GM12878 (cell line): ENCODE measurements at regions not wholly inside any gene's neighbourhood (a gene's known extent, or its start where the extent isn't known, plus 50 kb on each side); places are given as distances from the start of the nearest gene placed in this dataset.
A peak's percentile ranks its signal among the peaks of the same experiment; 100 is the strongest.

Source experiments
- CUX1 ChIP-seq: IDR thresholded peaks from 2 replicates; pipeline ENCODE4 v1.6.1; 2012; ENCODE audit warnings: improper control_type of control experiment, low read depth, low read length; ENCODE audit not compliant: insufficient replicate concordance
- E2F4 ChIP-seq: IDR thresholded peaks from 2 replicates; pipeline ENCODE4 v1.6.1; 2012; ENCODE audit warnings: low read depth, low read length, improper control_type of control experiment
- GATAD2B ChIP-seq: fragments of 450-650 bp; conservative IDR thresholded peaks from 2 replicates; pipeline ENCODE4 v1.6.1; 2017; ENCODE audit warnings: low read depth, mild to moderate bottlenecking, moderate library complexity
- MLLT1 ChIP-seq: fragments of 450-650 bp; IDR thresholded peaks from 2 replicates; pipeline ENCODE4 v1.6.1; 2016; ENCODE audit warnings: mild to moderate bottlenecking
- MTA2 ChIP-seq: fragments of 450-650 bp; IDR thresholded peaks from 2 replicates; pipeline ENCODE4 v1.6.1; 2016; ENCODE audit warnings: low read depth, mild to moderate bottlenecking, moderate library complexity
- POLR2A ChIP-seq: IDR thresholded peaks from 2 replicates; pipeline ENCODE4 v1.6.1; 2011; ENCODE audit warnings: low read depth, mild to moderate bottlenecking, low read length
- SMARCA5 ChIP-seq: fragments of 450-650 bp; IDR thresholded peaks from 2 replicates; pipeline ENCODE4 v1.6.1; 2017; ENCODE audit warnings: mild to moderate bottlenecking
- STAT3 ChIP-seq: IDR thresholded peaks from 2 replicates; pipeline ENCODE4 v1.6.1; 2011; ENCODE audit warnings: low read depth, low read length, improper control_type of control experiment
- TCF12 ChIP-seq: IDR thresholded peaks from 2 replicates; pipeline ENCODE4 v1.6.1; 2011; ENCODE audit warnings: low read depth, mild to moderate bottlenecking, low read length
- USF2 ChIP-seq: IDR thresholded peaks from 2 replicates; pipeline ENCODE4 v1.6.1; 2011; ENCODE audit warnings: low read depth, low read length, improper control_type of control experiment, borderline replicate concordance
- WRNIP1 ChIP-seq: IDR thresholded peaks from 2 replicates; pipeline ENCODE4 v1.6.1; 2011; ENCODE audit warnings: low read depth, low read length, improper control_type of control experiment, borderline replicate concordance
- ZBED1 ChIP-seq: IDR thresholded peaks from 2 replicates; pipeline ENCODE4 v1.6.1; 2016; ENCODE audit warnings: borderline replicate concordance
- TF ChIP-seq, protein P1 (sequence below): IDR thresholded peaks from 2 replicates; pipeline ENCODE4 v1.6.1; 2011; ENCODE audit warnings: borderline replicate concordance, low read depth, mild to moderate bottlenecking, moderate library complexity, mixed read lengths, low read length; ENCODE audit not compliant: insufficient read depth; ENCODE audit errors: extremely low read length
- TF ChIP-seq, protein P2 (sequence below): fragments of 450-650 bp; IDR thresholded peaks from 2 replicates; pipeline ENCODE4 v1.6.1; 2017; ENCODE audit warnings: borderline replicate concordance
- TF ChIP-seq, protein P3 (sequence below): fragments of 450-650 bp; formaldehyde crosslinking; IDR thresholded peaks from 2 replicates; pipeline ENCODE4 v1.4.0; 2022; ENCODE audit warnings: mild to moderate bottlenecking, moderate library complexity

DNA sequence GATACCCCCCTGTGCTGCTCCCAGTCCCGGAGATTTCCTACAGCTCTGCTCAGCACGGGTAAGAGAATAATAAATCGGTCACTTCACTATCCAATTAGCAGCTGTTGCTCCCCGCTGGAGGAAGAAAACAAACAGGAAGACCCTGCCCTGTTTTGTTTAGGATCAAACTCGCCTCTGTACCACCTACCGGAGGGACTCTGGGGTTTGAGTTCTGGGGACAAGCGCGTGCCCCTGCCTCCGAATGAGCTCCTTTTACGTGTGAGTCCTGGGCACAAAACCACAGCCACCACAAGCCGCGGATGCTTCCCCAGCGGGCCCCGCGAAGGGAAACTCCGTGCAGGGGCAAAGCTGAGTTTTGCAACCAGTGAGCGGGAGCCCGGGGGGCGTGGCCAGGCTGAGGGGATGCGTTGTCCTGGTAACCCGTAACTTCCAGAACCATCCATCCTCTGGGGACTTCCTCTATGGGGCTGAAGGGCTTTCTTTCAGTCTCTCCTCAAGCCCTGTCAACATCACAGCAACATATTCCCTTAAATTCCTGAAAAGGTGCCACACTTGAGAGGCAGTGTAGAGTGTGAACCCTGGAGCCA is 315.7 kb upstream of the PROK2 start (continued):
- TF ChIP-seq E2F4 (no peak), SMARCA5 (no peak), USF2 (no peak), POLR2A (peak; percentile 59), MLLT1 (peak; percentile 94), MTA2 (peak; percentile 72), ZBED1 (peak; percentile 45; the same call in 1 of the 2 replicates), WRNIP1 (no peak), GATAD2B (peak; percentile 80), TCF12 (0 out of 2 replicates have a peak, but pooled peaks have one; percentile 9), STAT3 (no peak), CUX1 (no peak)
- TF ChIP-seq, protein P1, sequence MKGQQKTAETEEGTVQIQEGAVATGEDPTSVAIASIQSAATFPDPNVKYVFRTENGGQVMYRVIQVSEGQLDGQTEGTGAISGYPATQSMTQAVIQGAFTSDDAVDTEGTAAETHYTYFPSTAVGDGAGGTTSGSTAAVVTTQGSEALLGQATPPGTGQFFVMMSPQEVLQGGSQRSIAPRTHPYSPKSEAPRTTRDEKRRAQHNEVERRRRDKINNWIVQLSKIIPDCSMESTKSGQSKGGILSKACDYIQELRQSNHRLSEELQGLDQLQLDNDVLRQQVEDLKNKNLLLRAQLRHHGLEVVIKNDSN = no peak
- TF ChIP-seq, protein P2, sequence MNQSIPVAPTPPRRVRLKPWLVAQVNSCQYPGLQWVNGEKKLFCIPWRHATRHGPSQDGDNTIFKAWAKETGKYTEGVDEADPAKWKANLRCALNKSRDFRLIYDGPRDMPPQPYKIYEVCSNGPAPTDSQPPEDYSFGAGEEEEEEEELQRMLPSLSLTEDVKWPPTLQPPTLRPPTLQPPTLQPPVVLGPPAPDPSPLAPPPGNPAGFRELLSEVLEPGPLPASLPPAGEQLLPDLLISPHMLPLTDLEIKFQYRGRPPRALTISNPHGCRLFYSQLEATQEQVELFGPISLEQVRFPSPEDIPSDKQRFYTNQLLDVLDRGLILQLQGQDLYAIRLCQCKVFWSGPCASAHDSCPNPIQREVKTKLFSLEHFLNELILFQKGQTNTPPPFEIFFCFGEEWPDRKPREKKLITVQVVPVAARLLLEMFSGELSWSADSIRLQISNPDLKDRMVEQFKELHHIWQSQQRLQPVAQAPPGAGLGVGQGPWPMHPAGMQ = peak; percentile 83
- TF ChIP-seq, protein P3, sequence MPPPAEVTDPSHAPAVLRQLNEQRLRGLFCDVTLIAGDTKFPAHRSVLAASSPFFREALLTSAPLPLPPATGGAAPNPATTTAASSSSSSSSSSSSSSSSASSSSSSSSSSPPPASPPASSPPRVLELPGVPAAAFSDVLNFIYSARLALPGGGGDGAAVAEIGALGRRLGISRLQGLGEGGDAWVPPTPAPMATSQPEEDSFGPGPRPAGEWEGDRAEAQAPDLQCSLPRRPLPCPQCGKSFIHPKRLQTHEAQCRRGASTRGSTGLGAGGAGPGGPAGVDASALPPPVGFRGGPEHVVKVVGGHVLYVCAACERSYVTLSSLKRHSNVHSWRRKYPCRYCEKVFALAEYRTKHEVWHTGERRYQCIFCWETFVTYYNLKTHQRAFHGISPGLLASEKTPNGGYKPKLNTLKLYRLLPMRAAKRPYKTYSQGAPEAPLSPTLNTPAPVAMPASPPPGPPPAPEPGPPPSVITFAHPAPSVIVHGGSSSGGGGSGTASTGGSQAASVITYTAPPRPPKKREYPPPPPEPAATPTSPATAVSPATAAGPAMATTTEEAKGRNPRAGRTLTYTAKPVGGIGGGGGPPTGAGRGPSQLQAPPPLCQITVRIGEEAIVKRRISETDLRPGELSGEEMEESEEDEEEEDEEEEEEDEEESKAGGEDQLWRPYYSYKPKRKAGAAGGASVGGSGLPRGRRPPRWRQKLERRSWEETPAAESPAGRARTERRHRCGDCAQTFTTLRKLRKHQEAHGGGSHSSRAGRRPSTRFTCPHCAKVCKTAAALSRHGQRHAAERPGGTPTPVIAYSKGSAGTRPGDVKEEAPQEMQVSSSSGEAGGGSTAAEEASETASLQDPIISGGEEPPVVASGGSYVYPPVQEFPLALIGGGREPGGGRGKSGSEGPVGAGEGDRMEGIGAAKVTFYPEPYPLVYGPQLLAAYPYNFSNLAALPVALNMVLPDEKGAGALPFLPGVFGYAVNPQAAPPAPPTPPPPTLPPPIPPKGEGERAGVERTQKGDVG (CRISPR knock-in tag) = no peak
